SU-DHL-6 (cell line): ENCODE measurements at regions not wholly inside any gene's neighbourhood (a gene's known extent, or its start where the extent isn't known, plus 50 kb on each side); places are given as distances from the start of the nearest gene placed in this dataset.

ENCODE experiments used
- H2AFZ ChIP-seq: fragments of 200-600 bp; sonication (generic); 2 replicates; pipeline ENCODE4 v1.6.1; 2014; ENCODE audit warnings: low read depth, mild to moderate bottlenecking, moderate library complexity, mixed read lengths, antibody characterized with exemption, low read length; ENCODE audit not compliant: severe bottlenecking
- H3F3A ChIP-seq: fragments of 200-600 bp; shearing (Covaris generic); 2 replicates; pipeline ENCODE4 v1.6.0; 2016; ENCODE audit warnings: antibody characterized with exemption, mild to moderate bottlenecking; ENCODE audit not compliant: insufficient read depth
- H3K27ac ChIP-seq: fragments of 200-600 bp; sonication (generic); 2 replicates; pipeline ENCODE4 v1.5.1; 2016; ENCODE audit warnings: low read depth, mild to moderate bottlenecking, low read length, moderate library complexity, mixed read lengths
- H3K27me3 ChIP-seq: fragments of 200-600 bp; sonication (generic), shearing (Covaris generic); 2 replicates; pipeline ENCODE4 v1.6.0; 2014; ENCODE audit warnings: mild to moderate bottlenecking, low read length
- H3K36me3 ChIP-seq: fragments of 200-600 bp; sonication (generic); 2 replicates; pipeline ENCODE4 v1.6.1; 2014; ENCODE audit warnings: mild to moderate bottlenecking, low read length, mixed read lengths
- H3K4me2 ChIP-seq: fragments of 300-600, 200-600 bp; shearing (Covaris generic), sonication (generic); 2 replicates; pipeline ENCODE4 v1.6.0; 2014; ENCODE audit warnings: low read length, low read depth, mild to moderate bottlenecking; ENCODE audit not compliant: poor library complexity, severe bottlenecking
- H3K4me3 ChIP-seq: fragments of 200-600 bp; sonication (generic); 2 replicates; pipeline ENCODE4 v1.5.1; 2014; ENCODE audit warnings: antibody characterized with exemption, low read length, mild to moderate bottlenecking, mixed read lengths; ENCODE audit not compliant: insufficient read depth, poor library complexity, severe bottlenecking
- H3K79me2 ChIP-seq: fragments of 200-600 bp; sonication (generic); 2 replicates; pipeline ENCODE4 v1.6.1; 2014; ENCODE audit warnings: mild to moderate bottlenecking, low read length, moderate library complexity; ENCODE audit not compliant: insufficient read depth
- H3K9ac ChIP-seq: fragments of 200-600 bp; sonication (generic); 2 replicates; pipeline ENCODE4 v1.7.0; 2014; ENCODE audit warnings: mild to moderate bottlenecking, low read length
- H3K9me2 ChIP-seq: fragments of 200-600 bp; sonication (generic); replicated peaks from 2 replicates; pipeline ENCODE4 v1.6.1; 2014; ENCODE audit warnings: low read length; ENCODE audit not compliant: insufficient read depth
- H3K9me3 ChIP-seq: fragments of 200-600 bp; sonication (generic); 2 replicates; pipeline ENCODE4 v1.6.1; 2014; ENCODE audit warnings: low read length, mixed read lengths; ENCODE audit not compliant: insufficient read depth
- H4K20me1 ChIP-seq: fragments of 200-600 bp; sonication (generic); 2 replicates; pipeline ENCODE4 v1.6.1; 2014; ENCODE audit warnings: low read depth, mild to moderate bottlenecking, antibody characterized with exemption, low read length, moderate library complexity, mixed read lengths
- CTCF ChIP-seq: fragments of 200-600 bp; sonication (generic); IDR thresholded peaks from one replicate; pipeline ENCODE4 v1.5.1; 2017; ENCODE audit warnings: antibody characterized with exemption, mild to moderate bottlenecking, low read length, moderate library complexity; ENCODE audit not compliant: insufficient read depth, poor library complexity, severe bottlenecking
- EZH2phosphoT487 ChIP-seq: fragments of 200-600 bp; sonication (generic), shearing (Covaris generic); conservative IDR thresholded peaks from 2 replicates; pipeline ENCODE4 v1.6.1; 2018; ENCODE audit warnings: mild to moderate bottlenecking, antibody characterized with exemption, low read length, moderate library complexity, mixed read lengths

GRCh38 chr5:18032744-18033143, 398.5 kb downstream of the TAF11L14 start:
- H3K27ac ChIP-seq = no peak overlapping the region
- H3K9me2 ChIP-seq = no peaks in the 10 kb centered on the region
- H3K9ac ChIP-seq = no peak overlapping the region
- H3F3A ChIP-seq = no peaks in the 10 kb centered on the region
- H3K27me3 ChIP-seq = no peaks in the 10 kb centered on the region
- no peaks in the 10 kb centered on the region for H3K79me2 ChIP-seq
- H3K4me2 ChIP-seq = no peak overlapping the region
- no peaks in the 10 kb centered on the region for H4K20me1 ChIP-seq
- H2AFZ ChIP-seq = no peak overlapping the region
- no peak overlapping the region for H3K4me3 ChIP-seq
- H3K9me3 ChIP-seq = no peaks in the 10 kb centered on the region
- H3K36me3 ChIP-seq = no peaks in the 10 kb centered on the region
- TF ChIP-seq CTCF = no peak

- no peaks in the 10 kb centered on the region for H3F3A ChIP-seq
- H3K9me3 ChIP-seq = no peaks in the 10 kb centered on the region
- no peaks in the 10 kb centered on the region for H3K9me2 ChIP-seq
- H3K27ac ChIP-seq = no peak overlapping the region
- H2AFZ ChIP-seq = no peak overlapping the region
- no peaks in the 10 kb centered on the region for H4K20me1 ChIP-seq
- no peaks in the 10 kb centered on the region for H3K27me3 ChIP-seq
- no peak overlapping the region for H3K9ac ChIP-seq
- TF ChIP-seq CTCF (no peak), EZH2phosphoT487 (no peak)
- no peak overlapping the region for H3K4me2 ChIP-seq
- no peaks in the 10 kb centered on the region for H3K36me3 ChIP-seq
- H3K4me3 ChIP-seq = no peak overlapping the region
- H3K79me2 ChIP-seq = no peaks in the 10 kb centered on the region
These were observed 402.3 kb downstream of the TAF11L14 start for GRCh38 chr5:18036531-18036930.

- no peak for TF ChIP-seq CTCF
- no peak for TF ChIP-seq EZH2phosphoT487
- H3K36me3 ChIP-seq = no peaks in the 10 kb centered on the region
- H2AFZ ChIP-seq = no peak overlapping the region
- no peak overlapping the region for H3K4me3 ChIP-seq
- no peak overlapping the region for H3K27ac ChIP-seq
- no peaks in the 10 kb centered on the region for H3K9me2 ChIP-seq
- H3K4me2 ChIP-seq = no peak overlapping the region
- no peak overlapping the region for H3K9ac ChIP-seq
- H3K79me2 ChIP-seq = no peaks in the 10 kb centered on the region
- H3K9me3 ChIP-seq = no peaks in the 10 kb centered on the region
- no peaks in the 10 kb centered on the region for H4K20me1 ChIP-seq
- H3F3A ChIP-seq = no peaks in the 10 kb centered on the region
- H3K27me3 ChIP-seq = no peaks in the 10 kb centered on the region
These were observed 403.5 kb downstream of the TAF11L14 start for GRCh38 chr5:18037718-18038117.

- Histone ChIP-seq H3K27me3 (no peaks in the 10 kb centered on the region), H3K9ac (no peak overlapping the region), H4K20me1 (no peaks in the 10 kb centered on the region), H3K4me3 (no peak overlapping the region), H3K27ac (no peak overlapping the region), H3K4me2 (no peak overlapping the region), H3K36me3 (no peaks in the 10 kb centered on the region), H3K9me3 (no peaks in the 10 kb centered on the region), H3K79me2 (no peaks in the 10 kb centered on the region), H3K9me2 (no peaks in the 10 kb centered on the region), H3F3A (no peaks in the 10 kb centered on the region), H2AFZ (no peak overlapping the region)
- TF ChIP-seq CTCF (no peak), EZH2phosphoT487 (no peak)
These were observed 409.1 kb downstream of the TAF11L14 start for GRCh38 chr5:18043344-18043743.
